Heart left ventricle (tissue), 16 donors: ENCODE measurements at regions not wholly inside any gene's neighbourhood (a gene's known extent, or its start where the extent isn't known, plus 50 kb on each side); places are given as distances from the start of the nearest gene placed in this dataset.

ENCODE experiments used
- ATAC-seq, 4 donors: fragments of 200-7000 bp; cut with Tn5 transposase; one replicate each; pipeline ENCODE4 v1.9.1; 2020 to 2022; ENCODE audit warnings: moderate library complexity in 4 of 4, mild to moderate bottlenecking in 3 of 4, moderate number of reproducible peaks in 1 of 4
- DNase-seq, 5 donors: peaks; one replicate each; pipeline ENCODE4 v3.0.0-alpha.2; 2020
- H3K27ac ChIP-seq, 12 donors: fragments of 200-600 bp; sonication (generic) in 4 of 12; one replicate each; pipeline versions ENCODE4 v1.5.0 to v1.8.0; 2016 to 2022; ENCODE audit warnings: mild to moderate bottlenecking in 2 of 12
- H3K27me3 ChIP-seq, 9 donors: fragments of 200-600 bp; sonication (generic) in 2 of 9; one replicate each; pipeline versions ENCODE4 v1.5.1 to v1.8.0; 2016 to 2022; ENCODE audit warnings: mild to moderate bottlenecking in 3 of 9
- H3K36me3 ChIP-seq, 9 donors: fragments of 200-600 bp; sonication (generic) in 2 of 9; one replicate each; pipeline versions ENCODE4 v1.5.0 to v1.8.0; 2018 to 2022; ENCODE audit warnings: mild to moderate bottlenecking in 2 of 9
- H3K4me1 ChIP-seq, 12 donors: fragments of 200-600 bp; sonication (generic) in 4 of 12; one replicate each; pipeline versions ENCODE4 v1.5.0 to v1.8.0; 2016 to 2022; ENCODE audit warnings: mild to moderate bottlenecking in 3 of 12
- H3K4me3 ChIP-seq, 12 donors: fragments of 200-600 bp; sonication (generic) in 4 of 12; one replicate each; pipeline versions ENCODE4 v1.5.0 to v1.8.0; 2017 to 2022; ENCODE audit warnings: mild to moderate bottlenecking in 9 of 12, moderate library complexity in 4 of 12
- H3K9me3 ChIP-seq, 12 donors: fragments of 200-600 bp; sonication (generic) in 4 of 12; one replicate each; pipeline versions ENCODE4 v1.5.0 to v1.8.0; 2016 to 2022; ENCODE audit warnings: mild to moderate bottlenecking in 1 of 12
- CTCF ChIP-seq, 12 donors: fragments of 200-600 bp; sonication (generic) in 4 of 12; IDR thresholded peaks; one replicate each; pipeline versions ENCODE4 v1.5.0 to v1.8.0; 2018 to 2022; ENCODE audit warnings: antibody characterized with exemption in 12 of 12, mild to moderate bottlenecking in 5 of 12
- POLR2A ChIP-seq, 2 donors: fragments of 450-650 bp; IDR thresholded peaks; one replicate each; pipeline ENCODE4 v1.6.1; 2017; ENCODE audit warnings: antibody characterized with exemption in 2 of 2, mild to moderate bottlenecking in 2 of 2, moderate library complexity in 2 of 2
- WGBS, 4 donors: extraction: QIAGEN DNeasy Blood & Tissue Kit in 2 of 4; methylation state at CpG; one replicate each; pipeline versions ENCODE4 v1.1.5 to v1.1.7; 2013 to 2018; 5-methylcytosine and 5-hydroxymethylcytosine counted together
- intact Hi-C, 10 donors: fragments of 100-400 bp; cut with DNase I; formaldehyde crosslinking; loops; one replicate each; pipeline versions ENCODE4 v1.11.1 to v1.14.2; 2022
- donor health status: ischemic (EF 13 %, LVEDD 7.1; RV severe dilation, severe dysfunction).
- donor health status: healthy with polysubstance abuse.
- donor health status: DM: no; HTN: yes; CAD: no.
- donor health status: DM: no; HTN: no; CAD: no.
- donor health status: ischemic (EF 25% LVEDD 6.9; RV normal size, moderate dysfunction).
- donor health status: ischemic (EF 25% LVEDD 5.7; RV mildly dilated, moderate dysfunction).
- donor health status: healthy.
- donor health status: DM: yes; HTN: yes; CAD: no.
- donor health status: ischemic (EF 35%, LVEDD 5.7; RV mildly dilated, moderate dysfunction).
- donor health status: nonischemic (EF 11% LVEDD 7.7; RV severe dilation, severe dysfunction).
- donor health status: DM: yes; HTN: yes; CAD: no.
- donor health status: PGD.
- donor health status: ischemic (EF 29% LVEDD 5.4; RV normal size, mild dysfunction).
- donor health status: nonischemic (EF 23%, LVEDD 6.1; RV moderate dilation, normal function).

GRCh38 chr12:65517656-65518210 is 239.2 kb downstream of the MSRB3 start:
- DNase-seq (no peak), ATAC-seq (no peak)
- no peaks in the 10 kb centered on the region for H3K9me3 ChIP-seq
- no peaks in the 10 kb centered on the region for H3K36me3 ChIP-seq
- no peaks in the 10 kb centered on the region for H3K4me1 ChIP-seq
- no peak overlapping the region for H3K4me3 ChIP-seq
- TF ChIP-seq POLR2A (IDR thresholded peaks at IDR 0.05) (no peak), CTCF (IDR thresholded peaks at IDR 0.05) (no peak)
- intact Hi-C loops: no loop called here
- H3K27me3 ChIP-seq: no peaks in the 10 kb centered on the region
- WGBS, 4 donors: 88 to 96% (median 94%) methylated on average over 1 of the region's 1 CpG
- no peak overlapping the region for H3K27ac ChIP-seq

- Histone ChIP-seq H3K36me3 (no peaks in the 10 kb centered on the region), H3K4me1 (no peaks in the 10 kb centered on the region), H3K27me3 (no peaks in the 10 kb centered on the region), H3K27ac (no peak overlapping the region), H3K4me3 (no peak overlapping the region), H3K9me3 (no peaks in the 10 kb centered on the region)
- ATAC-seq (no peak), DNase-seq (no peak)
- no peak for TF ChIP-seq CTCF (IDR thresholded peaks at IDR 0.05)
- no peak for TF ChIP-seq POLR2A (IDR thresholded peaks at IDR 0.05)
- intact Hi-C loops: no loop called here
These were observed 240.3 kb downstream of the MSRB3 start for GRCh38 chr12:65518771-65519170.

- ATAC-seq (no peak), DNase-seq (no peak)
- Histone ChIP-seq H3K27ac (no peak overlapping the region), H3K4me1 (no peaks in the 10 kb centered on the region), H3K27me3 (no peaks in the 10 kb centered on the region), H3K36me3 (no peaks in the 10 kb centered on the region), H3K9me3 (no peaks in the 10 kb centered on the region), H3K4me3 (no peak overlapping the region)
- WGBS, 4 donors: 94 to 100% (median 98%) methylated on average over 1 of the region's 1 CpG
- no peak for TF ChIP-seq CTCF (IDR thresholded peaks at IDR 0.05)
- TF ChIP-seq POLR2A (IDR thresholded peaks at IDR 0.05): no peak
- intact Hi-C loops: no loop called here
These were observed 242.2 kb downstream of the MSRB3 start for GRCh38 chr12:65520658-65521057.

- no peak for TF ChIP-seq CTCF (IDR thresholded peaks at IDR 0.05)
- TF ChIP-seq POLR2A (IDR thresholded peaks at IDR 0.05): no peak
- ATAC-seq: no peak
- H3K36me3 ChIP-seq: no peaks in the 10 kb centered on the region
- no peaks in the 10 kb centered on the region for H3K27me3 ChIP-seq
- no peak overlapping the region for H3K27ac ChIP-seq
- no peaks in the 10 kb centered on the region for H3K4me1 ChIP-seq
- no peak for DNase-seq
- peaks cover 0 to 9% (median 0%) of the 10 kb centered on the region in 12 donors for H3K9me3 ChIP-seq
- H3K4me3 ChIP-seq: no peak overlapping the region
- WGBS, 4 donors: 77 to 84% (median 79%) methylated on average over 12 of the region's 12 CpGs
- intact Hi-C loops: no loop called here
These were observed 244.7 kb downstream of the MSRB3 start for GRCh38 chr12:65522956-65523860.
